Gastrocnemius medialis (tissue), 4 donors: ENCODE measurements at regions not wholly inside any gene's neighbourhood (a gene's known extent, or its start where the extent isn't known, plus 50 kb on each side); places are given as distances from the start of the nearest gene placed in this dataset.

Experiments used
- CTCF ChIP-seq, 5 experiments: fragments of 450-650 bp in 3 of 5; fragments of 200-600 bp in 2 of 5; sonication (generic) in 2 of 5; IDR thresholded peaks in 4 of 5; conservative IDR thresholded peaks in 1 of 5; 1 replicate in 4 of 5; 2 replicates in 1 of 5; pipeline ENCODE4 v1.5.1; 2016 to 2019; ENCODE audit warnings: antibody characterized with exemption in 5 of 5, mild to moderate bottlenecking in 3 of 5, moderate library complexity in 3 of 5
- POLR2A ChIP-seq, 2 donors: fragments of 450-650 bp; IDR thresholded peaks; one replicate each; pipeline ENCODE4 v1.6.1; 2017; ENCODE audit warnings: antibody characterized with exemption in 2 of 2, mild to moderate bottlenecking in 2 of 2, moderate library complexity in 2 of 2

GRCh38 chr1:192513697-192514096 lies 61.9 kb upstream of the RGS1 start:
- no peak for TF ChIP-seq CTCF (IDR thresholded peaks at IDR 0.05 in 4 of 5, conservative IDR thresholded peaks at IDR 0.05 in 1 of 5)
- TF ChIP-seq POLR2A (IDR thresholded peaks at IDR 0.05), result no peak
